ENCODE measurements at regions not wholly inside any gene's neighbourhood (a gene's known extent, or its start where the extent isn't known, plus 50 kb on each side); places are given as distances from the start of the nearest gene placed in this dataset.

- DNase-seq = no peak
Observed at GRCh38 chr13:68232351-68233130, 1002.4 kb upstream of the PCDH9 start.

- DNase-seq = no peak
Observed at GRCh38 chr13:68214691-68215415, 984.7 kb upstream of the PCDH9 start.

GRCh38 chr13:68199271-68199670 is 969.1 kb upstream of the PCDH9 start:
- no peak for DNase-seq

- no peak for DNase-seq
Observed at GRCh38 chr13:68190818-68191217, 960.7 kb upstream of the PCDH9 start.

- DNase-seq = no peak
Observed at GRCh38 chr13:68185444-68186141, 955.5 kb upstream of the PCDH9 start.

GRCh38 chr13:68176475-68176874 is 946.3 kb upstream of the PCDH9 start:
- DNase-seq = no peak

- no peak for DNase-seq
Observed at GRCh38 chr13:68174893-68175292, 944.8 kb upstream of the PCDH9 start.

- DNase-seq = no peak
Observed at GRCh38 chr13:68173111-68173510, 943.0 kb upstream of the PCDH9 start.

- no peak for DNase-seq
Observed at GRCh38 chr13:68170961-68171360, 940.8 kb upstream of the PCDH9 start.

- DNase-seq = no peak
Observed at GRCh38 chr13:68168448-68168847, 938.3 kb upstream of the PCDH9 start.

GRCh38 chr13:68160466-68160865 is 930.3 kb upstream of the PCDH9 start:
- no peak for DNase-seq

- DNase-seq = no peak
Observed at GRCh38 chr13:68152414-68152813, 922.3 kb upstream of the PCDH9 start.

- no peak for DNase-seq
Observed at GRCh38 chr13:68145852-68146251, 915.7 kb upstream of the PCDH9 start.

- no peak for DNase-seq
Observed at GRCh38 chr13:68128297-68128915, 898.3 kb upstream of the PCDH9 start.

- no peak for DNase-seq
Observed at GRCh38 chr13:68125087-68125480, 894.9 kb upstream of the PCDH9 start.

GRCh38 chr13:68124437-68125086 is 894.4 kb upstream of the PCDH9 start:
- no peak for DNase-seq

GRCh38 chr13:68110178-68110768 is 880.1 kb upstream of the PCDH9 start:
- no peak for DNase-seq

- DNase-seq = no peak
Observed at GRCh38 chr13:68107667-68108066, 877.5 kb upstream of the PCDH9 start.

GRCh38 chr13:68099631-68100030 is 869.5 kb upstream of the PCDH9 start:
- DNase-seq = no peak

GRCh38 chr13:68081061-68081460 is 850.9 kb upstream of the PCDH9 start:
- no peak for DNase-seq

GRCh38 chr13:68078874-68079273 is 848.7 kb upstream of the PCDH9 start:
- no peak for DNase-seq

- DNase-seq = no peak
Observed at GRCh38 chr13:68078469-68078868, 848.3 kb upstream of the PCDH9 start.
